SU-DHL-6 (cell line): ENCODE measurements at regions not wholly inside any gene's neighbourhood (a gene's known extent, or its start where the extent isn't known, plus 50 kb on each side); places are given as distances from the start of the nearest gene placed in this dataset.

Experiments
- H2AFZ ChIP-seq: fragments of 200-600 bp; sonication (generic); 2 replicates; pipeline ENCODE4 v1.6.1; 2014; ENCODE audit warnings: low read depth, mild to moderate bottlenecking, moderate library complexity, mixed read lengths, antibody characterized with exemption, low read length; ENCODE audit not compliant: severe bottlenecking
- H3F3A ChIP-seq: fragments of 200-600 bp; shearing (Covaris generic); 2 replicates; pipeline ENCODE4 v1.6.0; 2016; ENCODE audit warnings: antibody characterized with exemption, mild to moderate bottlenecking; ENCODE audit not compliant: insufficient read depth
- H3K27ac ChIP-seq: fragments of 200-600 bp; sonication (generic); 2 replicates; pipeline ENCODE4 v1.5.1; 2016; ENCODE audit warnings: low read depth, mild to moderate bottlenecking, low read length, moderate library complexity, mixed read lengths
- H3K27me3 ChIP-seq: fragments of 200-600 bp; sonication (generic), shearing (Covaris generic); 2 replicates; pipeline ENCODE4 v1.6.0; 2014; ENCODE audit warnings: mild to moderate bottlenecking, low read length
- H3K36me3 ChIP-seq: fragments of 200-600 bp; sonication (generic); 2 replicates; pipeline ENCODE4 v1.6.1; 2014; ENCODE audit warnings: mild to moderate bottlenecking, low read length, mixed read lengths
- H3K4me2 ChIP-seq: fragments of 300-600, 200-600 bp; shearing (Covaris generic), sonication (generic); 2 replicates; pipeline ENCODE4 v1.6.0; 2014; ENCODE audit warnings: low read length, low read depth, mild to moderate bottlenecking; ENCODE audit not compliant: poor library complexity, severe bottlenecking
- H3K4me3 ChIP-seq: fragments of 200-600 bp; sonication (generic); 2 replicates; pipeline ENCODE4 v1.5.1; 2014; ENCODE audit warnings: antibody characterized with exemption, low read length, mild to moderate bottlenecking, mixed read lengths; ENCODE audit not compliant: insufficient read depth, poor library complexity, severe bottlenecking
- H3K79me2 ChIP-seq: fragments of 200-600 bp; sonication (generic); 2 replicates; pipeline ENCODE4 v1.6.1; 2014; ENCODE audit warnings: mild to moderate bottlenecking, low read length, moderate library complexity; ENCODE audit not compliant: insufficient read depth
- H3K9ac ChIP-seq: fragments of 200-600 bp; sonication (generic); 2 replicates; pipeline ENCODE4 v1.7.0; 2014; ENCODE audit warnings: mild to moderate bottlenecking, low read length
- H3K9me2 ChIP-seq: fragments of 200-600 bp; sonication (generic); replicated peaks from 2 replicates; pipeline ENCODE4 v1.6.1; 2014; ENCODE audit warnings: low read length; ENCODE audit not compliant: insufficient read depth
- H3K9me3 ChIP-seq: fragments of 200-600 bp; sonication (generic); 2 replicates; pipeline ENCODE4 v1.6.1; 2014; ENCODE audit warnings: low read length, mixed read lengths; ENCODE audit not compliant: insufficient read depth
- H4K20me1 ChIP-seq: fragments of 200-600 bp; sonication (generic); 2 replicates; pipeline ENCODE4 v1.6.1; 2014; ENCODE audit warnings: low read depth, mild to moderate bottlenecking, antibody characterized with exemption, low read length, moderate library complexity, mixed read lengths
- CTCF ChIP-seq: fragments of 200-600 bp; sonication (generic); IDR thresholded peaks from one replicate; pipeline ENCODE4 v1.5.1; 2017; ENCODE audit warnings: antibody characterized with exemption, mild to moderate bottlenecking, low read length, moderate library complexity; ENCODE audit not compliant: insufficient read depth, poor library complexity, severe bottlenecking
- EZH2phosphoT487 ChIP-seq: fragments of 200-600 bp; sonication (generic), shearing (Covaris generic); conservative IDR thresholded peaks from 2 replicates; pipeline ENCODE4 v1.6.1; 2018; ENCODE audit warnings: mild to moderate bottlenecking, antibody characterized with exemption, low read length, moderate library complexity, mixed read lengths

GRCh38 chrX:134115270-134115669, 121.7 kb upstream of the CCDC160 start:
- H3K4me3 ChIP-seq = no peak overlapping the region
- no peaks in the 10 kb centered on the region for H3F3A ChIP-seq
- H3K9ac ChIP-seq = no peak overlapping the region
- no peaks in the 10 kb centered on the region for H3K36me3 ChIP-seq
- no peaks in the 10 kb centered on the region for H4K20me1 ChIP-seq
- no peak overlapping the region for H3K4me2 ChIP-seq
- H3K9me3 ChIP-seq = no peaks in the 10 kb centered on the region
- H2AFZ ChIP-seq = no peak overlapping the region
- no peak for TF ChIP-seq EZH2phosphoT487
- no peak for TF ChIP-seq CTCF
- no peak overlapping the region for H3K27ac ChIP-seq
- no peaks in the 10 kb centered on the region for H3K27me3 ChIP-seq
- H3K9me2 ChIP-seq = no peaks in the 10 kb centered on the region
- H3K79me2 ChIP-seq = no peaks in the 10 kb centered on the region

GRCh38 chrX:134137341-134137740, 99.6 kb upstream of the CCDC160 start:
- H3K27ac ChIP-seq = no peak overlapping the region
- TF ChIP-seq CTCF (no peak), EZH2phosphoT487 (no peak)
- H2AFZ ChIP-seq = no peak overlapping the region
- no peaks in the 10 kb centered on the region for H3K27me3 ChIP-seq
- no peak overlapping the region for H3K9ac ChIP-seq
- H3K4me2 ChIP-seq = no peak overlapping the region
- H3K79me2 ChIP-seq = no peaks in the 10 kb centered on the region
- no peaks in the 10 kb centered on the region for H3F3A ChIP-seq
- H3K36me3 ChIP-seq = no peaks in the 10 kb centered on the region
- H4K20me1 ChIP-seq = no peaks in the 10 kb centered on the region
- H3K9me3 ChIP-seq = no peaks in the 10 kb centered on the region
- no peak overlapping the region for H3K4me3 ChIP-seq
- H3K9me2 ChIP-seq = no peaks in the 10 kb centered on the region

- Histone ChIP-seq H4K20me1 (no peaks in the 10 kb centered on the region), H3K9ac (no peak overlapping the region), H3K4me2 (no peak overlapping the region), H3K9me3 (no peaks in the 10 kb centered on the region), H2AFZ (no peak overlapping the region), H3K27ac (no peak overlapping the region), H3K79me2 (no peaks in the 10 kb centered on the region), H3K4me3 (no peak overlapping the region), H3F3A (no peaks in the 10 kb centered on the region), H3K27me3 (no peaks in the 10 kb centered on the region), H3K9me2 (no peaks in the 10 kb centered on the region), H3K36me3 (no peaks in the 10 kb centered on the region)
- no peak for TF ChIP-seq CTCF
- no peak for TF ChIP-seq EZH2phosphoT487
These were observed 97.9 kb upstream of the CCDC160 start for GRCh38 chrX:134139090-134139489.
